Kidney (tissue), 13 donors: ENCODE measurements at regions not wholly inside any gene's neighbourhood (a gene's known extent, or its start where the extent isn't known, plus 50 kb on each side); places are given as distances from the start of the nearest gene placed in this dataset.

ENCODE experiments used
- DNase-seq, 5 donors: peaks; one replicate each; pipeline ENCODE4 v3.0.0-alpha.2; 2013 to 2020
- FAIRE-seq: peaks from 2 replicates; lab custom pipeline; 2012; peaks lifted over from hg19 to GRCh38; lab: Jason Lieb, UNC
- H3K27ac ChIP-seq, 2 donors: one replicate each; pipeline ENCODE4 v1.7.0; 2013; ENCODE audit warnings: low read depth in 2 of 2, low read length in 2 of 2, inconsistent platforms in 1 of 2
- H3K27me3 ChIP-seq: one replicate; pipeline ENCODE4 v1.7.1; 2013; ENCODE audit warnings: low read length, inconsistent platforms; ENCODE audit not compliant: control insufficient read depth, insufficient read depth
- H3K36me3 ChIP-seq, 3 donors: one replicate each; pipeline versions ENCODE4 v1.7.0 to v1.7.1; 2013; ENCODE audit warnings: low read length in 3 of 3, control low read depth in 1 of 3, inconsistent platforms in 1 of 3; ENCODE audit not compliant: insufficient read depth in 3 of 3, control insufficient read depth in 2 of 3
- H3K4me1 ChIP-seq, 3 donors: one replicate each; pipeline versions ENCODE4 v1.7.0 to v1.7.1; 2013; ENCODE audit warnings: low read length in 3 of 3, inconsistent platforms in 1 of 3, low read depth in 1 of 3; ENCODE audit not compliant: control insufficient read depth in 2 of 3, insufficient read depth in 2 of 3
- H3K4me3 ChIP-seq, 3 donors: one replicate each; pipeline versions ENCODE4 v1.7.0 to v1.8.1; 2013; ENCODE audit warnings: low read length in 3 of 3, control low read depth in 1 of 3, inconsistent platforms in 1 of 3
- H3K9ac ChIP-seq, 3 donors: one replicate each; pipeline versions ENCODE4 v1.7.0 to v1.7.1; 2013; ENCODE audit warnings: low read length in 3 of 3, control low read depth in 1 of 3, inconsistent platforms in 1 of 3
- H3K9me3 ChIP-seq, 3 donors: one replicate each; pipeline versions ENCODE4 v1.7.0 to v1.7.1; 2013; ENCODE audit warnings: low read length in 3 of 3, control low read depth in 1 of 3, inconsistent platforms in 1 of 3; ENCODE audit not compliant: control insufficient read depth in 2 of 3, insufficient read depth in 1 of 3
- intact Hi-C: fragments of 100-400 bp; cut with DNase I; formaldehyde crosslinking; loops from one replicate; pipeline ENCODE4 v1.11.1; 2022
- TF ChIP-seq, protein P1 (sequence below): IDR thresholded peaks from 3 replicates; pipeline ENCODE4 v1.5.1; 2012; ENCODE audit warnings: mild to moderate bottlenecking, moderate library complexity, borderline replicate concordance; ENCODE audit not compliant: insufficient read depth; ENCODE audit errors: extremely low read depth
- donor health status: control.
- donor health status: control.
- donor health status: control.
- donor health status: control.
- donor health status: control.
- donor health status: DM: yes; HTN: yes; CAD: no.
- donor health status: Normal renal cell carcinoma (clear cell type).

DNA sequence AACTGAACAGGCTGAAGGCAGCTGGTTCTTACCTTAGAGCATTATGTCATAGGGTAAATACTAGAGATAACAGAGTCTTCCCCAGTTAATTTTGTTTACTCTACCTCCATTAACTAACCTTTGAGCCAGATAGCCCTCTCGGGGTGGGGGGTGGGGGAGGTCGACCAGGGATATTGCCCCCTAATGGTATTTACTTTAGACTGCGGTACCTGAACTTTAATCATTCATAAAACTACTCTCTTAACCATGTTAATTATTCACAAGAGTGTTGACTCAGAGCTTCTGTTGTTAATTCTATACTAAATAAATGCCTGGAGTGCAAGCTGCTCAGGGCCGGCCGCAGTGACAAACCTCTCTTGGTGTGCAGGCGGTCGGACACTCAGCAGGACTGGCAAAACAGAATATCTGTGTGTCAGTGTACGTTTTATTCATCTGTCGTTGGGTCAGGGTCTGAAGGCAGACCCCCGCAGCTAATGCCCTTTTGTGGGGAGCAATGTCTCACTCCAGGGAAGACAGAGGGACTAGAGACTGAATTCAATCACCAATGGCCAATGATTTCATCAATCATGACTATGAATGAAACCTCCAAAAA is 152.4 kb upstream of the COL21A1 start:
- intact Hi-C loops: no loop called here
- no peaks in the 10 kb centered on the region for H3K27me3 ChIP-seq
- TF ChIP-seq, protein P1, sequence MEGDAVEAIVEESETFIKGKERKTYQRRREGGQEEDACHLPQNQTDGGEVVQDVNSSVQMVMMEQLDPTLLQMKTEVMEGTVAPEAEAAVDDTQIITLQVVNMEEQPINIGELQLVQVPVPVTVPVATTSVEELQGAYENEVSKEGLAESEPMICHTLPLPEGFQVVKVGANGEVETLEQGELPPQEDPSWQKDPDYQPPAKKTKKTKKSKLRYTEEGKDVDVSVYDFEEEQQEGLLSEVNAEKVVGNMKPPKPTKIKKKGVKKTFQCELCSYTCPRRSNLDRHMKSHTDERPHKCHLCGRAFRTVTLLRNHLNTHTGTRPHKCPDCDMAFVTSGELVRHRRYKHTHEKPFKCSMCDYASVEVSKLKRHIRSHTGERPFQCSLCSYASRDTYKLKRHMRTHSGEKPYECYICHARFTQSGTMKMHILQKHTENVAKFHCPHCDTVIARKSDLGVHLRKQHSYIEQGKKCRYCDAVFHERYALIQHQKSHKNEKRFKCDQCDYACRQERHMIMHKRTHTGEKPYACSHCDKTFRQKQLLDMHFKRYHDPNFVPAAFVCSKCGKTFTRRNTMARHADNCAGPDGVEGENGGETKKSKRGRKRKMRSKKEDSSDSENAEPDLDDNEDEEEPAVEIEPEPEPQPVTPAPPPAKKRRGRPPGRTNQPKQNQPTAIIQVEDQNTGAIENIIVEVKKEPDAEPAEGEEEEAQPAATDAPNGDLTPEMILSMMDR: no peak
- FAIRE-seq (peak; percentile 86), DNase-seq (peak in 2 of 5 donors; percentile 12 to 64)
- no peaks in the 10 kb centered on the region for H3K36me3 ChIP-seq
- H3K9ac ChIP-seq: no peak overlapping the region
- H3K4me3 ChIP-seq: peak overlapping the region in 2 of 3 donors; percentile 28 to 37
- H3K27ac ChIP-seq: peak overlapping the region; percentile 68 to 80
- no peaks in the 10 kb centered on the region for H3K9me3 ChIP-seq
- peaks cover 0 to 10% (median 0%) of the 10 kb centered on the region in 3 donors for H3K4me1 ChIP-seq

DNA sequence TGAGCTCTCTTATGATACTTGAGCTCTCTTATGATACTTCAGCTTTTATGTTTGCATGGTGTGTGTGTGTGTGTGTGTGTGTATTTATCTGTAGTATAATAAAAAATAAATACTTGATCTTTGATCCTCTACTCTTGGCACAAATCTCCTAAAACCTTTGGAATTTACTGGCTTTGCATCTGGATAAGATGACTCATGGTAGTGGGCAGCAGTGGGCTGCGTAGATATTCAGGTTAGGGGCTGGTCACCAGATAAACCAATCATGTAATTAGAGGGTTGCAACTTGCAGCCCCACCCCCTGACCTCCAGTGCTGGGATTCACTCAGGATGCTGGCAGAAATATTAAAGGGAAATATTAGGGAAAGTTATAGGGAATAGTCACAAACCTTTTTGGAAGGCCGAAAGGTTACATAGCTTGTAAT is 151.9 kb upstream of the COL21A1 start:
- intact Hi-C loops: no loop called here
- TF ChIP-seq, protein P1: no peak
- H3K4me1 ChIP-seq: peaks cover 0 to 10% (median 0%) of the 10 kb centered on the region in 3 donors
- FAIRE-seq (no peak), DNase-seq (no peak)
- H3K36me3 ChIP-seq: no peaks in the 10 kb centered on the region
- H3K9me3 ChIP-seq: no peaks in the 10 kb centered on the region
- H3K4me3 ChIP-seq: no peak overlapping the region
- peak overlapping the region; percentile 68 to 80 for H3K27ac ChIP-seq
- no peaks in the 10 kb centered on the region for H3K27me3 ChIP-seq
- H3K9ac ChIP-seq: no peak overlapping the region

DNA sequence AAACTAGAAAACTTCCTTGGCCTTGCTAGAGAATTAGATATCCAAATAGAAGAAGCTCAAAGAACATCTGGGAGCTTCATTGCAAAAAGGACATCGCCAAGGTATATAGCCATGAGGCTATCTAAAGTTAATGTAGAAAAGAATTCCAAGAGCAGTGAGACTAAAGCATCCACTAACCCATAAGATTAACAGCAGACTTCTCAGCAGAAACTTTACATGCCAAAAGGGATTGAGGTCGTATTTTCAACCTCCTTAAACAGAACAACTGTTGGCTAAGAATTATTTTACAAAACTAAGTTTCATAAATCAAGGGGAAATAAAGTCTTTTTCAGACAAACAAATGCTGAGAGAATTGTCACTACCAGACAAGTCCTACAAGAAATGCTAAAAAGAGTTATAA is 149.1 kb upstream of the COL21A1 start:
- FAIRE-seq: no peak
- intact Hi-C loops: no loop called here
- peaks cover 0 to 7% (median 0%) of the 10 kb centered on the region in 3 donors for H3K4me1 ChIP-seq
- no peak overlapping the region for H3K27ac ChIP-seq
- no peak overlapping the region for H3K9ac ChIP-seq
- no peaks in the 10 kb centered on the region for H3K9me3 ChIP-seq
- H3K27me3 ChIP-seq: no peaks in the 10 kb centered on the region
- no peak overlapping the region for H3K4me3 ChIP-seq
- DNase-seq: no peak
- H3K36me3 ChIP-seq: no peaks in the 10 kb centered on the region
- TF ChIP-seq, protein P1: no peak
